HCEC 1CT (cell line): ENCODE measurements at regions not wholly inside any gene's neighbourhood (a gene's known extent, or its start where the extent isn't known, plus 50 kb on each side); places are given as distances from the start of the nearest gene placed in this dataset.
A peak's percentile ranks its signal among the peaks of the same experiment; 100 is the strongest.

Source experiments
- DNase-seq: peaks from one replicate; pipeline ENCODE4 v3.0.0-alpha.2; 2017

- DNase-seq = peak; percentile 6
Measured at GRCh38 chr20:10864076-10864672, 190.4 kb upstream of the JAG1 start.

- no peak for DNase-seq
Measured at GRCh38 chr20:10868299-10868698, 194.5 kb upstream of the JAG1 start.

GRCh38 chr20:10873026-10873425 lies 199.2 kb upstream of the JAG1 start:
- no peak for DNase-seq

GRCh38 chr20:10875653-10876052 lies 201.9 kb upstream of the JAG1 start:
- no peak for DNase-seq

- no peak for DNase-seq
Measured at GRCh38 chr20:10876558-10876957, 202.8 kb upstream of the JAG1 start.

- DNase-seq = no peak
Measured at GRCh38 chr20:10877342-10877741, 203.5 kb upstream of the JAG1 start.

GRCh38 chr20:10883166-10883565 lies 209.4 kb upstream of the JAG1 start:
- DNase-seq = no peak

- DNase-seq = no peak
Measured at GRCh38 chr20:10893321-10893720, 219.5 kb upstream of the JAG1 start.

- DNase-seq = no peak
Measured at GRCh38 chr20:10897336-10897735, 223.5 kb upstream of the JAG1 start.

- no peak for DNase-seq
Measured at GRCh38 chr20:10898552-10898951, 224.8 kb upstream of the JAG1 start.

- no peak for DNase-seq
Measured at GRCh38 chr20:10902174-10902573, 228.4 kb upstream of the JAG1 start.

- no peak for DNase-seq
Measured at GRCh38 chr20:10902576-10903282, 228.9 kb upstream of the JAG1 start.

GRCh38 chr20:10906834-10907233 lies 233.0 kb upstream of the JAG1 start:
- no peak for DNase-seq

- no peak for DNase-seq
Measured at GRCh38 chr20:10909803-10910202, 236.0 kb upstream of the JAG1 start.

GRCh38 chr20:10910535-10911178 lies 236.9 kb upstream of the JAG1 start:
- DNase-seq = no peak

GRCh38 chr20:10911298-10911697 lies 237.5 kb upstream of the JAG1 start:
- DNase-seq = no peak

GRCh38 chr20:10915815-10916214 lies 242.0 kb upstream of the JAG1 start:
- no peak for DNase-seq

GRCh38 chr20:10916312-10916711 lies 242.5 kb upstream of the JAG1 start:
- no peak for DNase-seq

- DNase-seq = no peak
Measured at GRCh38 chr20:10917826-10918225, 244.0 kb upstream of the JAG1 start.

- DNase-seq = peak; percentile 83
Measured at GRCh38 chr20:10919396-10920140, 245.8 kb upstream of the JAG1 start.

- no peak for DNase-seq
Measured at GRCh38 chr20:10920396-10920795, 246.6 kb upstream of the JAG1 start.

- no peak for DNase-seq
Measured at GRCh38 chr20:10921491-10922010, 247.8 kb upstream of the JAG1 start.

- no peak for DNase-seq
Measured at GRCh38 chr20:10922506-10922905, 248.7 kb upstream of the JAG1 start.
